ENCODE measurements at regions not wholly inside any gene's neighbourhood (a gene's known extent, or its start where the extent isn't known, plus 50 kb on each side); places are given as distances from the start of the nearest gene placed in this dataset.

DNA sequence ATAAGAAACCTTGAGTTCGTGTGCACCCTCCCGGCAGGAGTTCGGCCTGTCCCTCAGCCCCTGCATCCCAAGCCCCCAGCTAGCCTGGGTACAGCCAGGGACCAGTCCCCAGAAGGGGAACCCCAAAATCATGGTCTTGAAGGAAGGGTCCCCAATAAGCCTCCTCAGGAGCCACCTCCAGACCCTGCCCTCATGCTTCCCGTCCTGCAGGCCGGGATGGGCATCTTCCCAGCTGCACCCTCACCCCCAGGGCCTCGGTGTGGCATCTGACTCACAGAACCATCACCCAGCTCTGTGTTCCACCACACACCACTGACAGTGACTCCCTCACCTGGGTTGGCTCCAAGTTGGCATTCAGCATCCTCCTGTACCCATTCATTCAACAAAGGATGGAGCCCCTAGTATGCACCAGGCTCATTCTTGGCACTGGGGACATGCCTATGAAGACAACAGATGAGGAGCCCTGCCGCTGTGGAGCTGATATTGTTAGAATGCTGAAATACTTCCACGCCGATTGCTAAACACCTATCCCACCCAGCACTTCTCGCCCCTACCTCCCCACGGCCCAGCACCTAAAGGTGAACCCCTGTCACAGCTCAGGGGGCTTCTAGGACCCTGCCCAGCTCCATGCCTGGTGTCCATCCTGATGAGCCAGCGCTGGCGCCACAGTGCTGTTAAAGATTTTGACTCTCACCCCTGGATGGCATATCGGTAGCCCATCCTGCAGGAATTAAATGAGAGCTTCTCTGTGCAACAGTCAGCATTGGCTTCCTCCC is 77.8 kb downstream of the BUD13 start (continued):
- TF ChIP-seq HNF4A (conservative IDR thresholded peaks at IDR 0.05) = no peak
- TF ChIP-seq, protein P1, sequence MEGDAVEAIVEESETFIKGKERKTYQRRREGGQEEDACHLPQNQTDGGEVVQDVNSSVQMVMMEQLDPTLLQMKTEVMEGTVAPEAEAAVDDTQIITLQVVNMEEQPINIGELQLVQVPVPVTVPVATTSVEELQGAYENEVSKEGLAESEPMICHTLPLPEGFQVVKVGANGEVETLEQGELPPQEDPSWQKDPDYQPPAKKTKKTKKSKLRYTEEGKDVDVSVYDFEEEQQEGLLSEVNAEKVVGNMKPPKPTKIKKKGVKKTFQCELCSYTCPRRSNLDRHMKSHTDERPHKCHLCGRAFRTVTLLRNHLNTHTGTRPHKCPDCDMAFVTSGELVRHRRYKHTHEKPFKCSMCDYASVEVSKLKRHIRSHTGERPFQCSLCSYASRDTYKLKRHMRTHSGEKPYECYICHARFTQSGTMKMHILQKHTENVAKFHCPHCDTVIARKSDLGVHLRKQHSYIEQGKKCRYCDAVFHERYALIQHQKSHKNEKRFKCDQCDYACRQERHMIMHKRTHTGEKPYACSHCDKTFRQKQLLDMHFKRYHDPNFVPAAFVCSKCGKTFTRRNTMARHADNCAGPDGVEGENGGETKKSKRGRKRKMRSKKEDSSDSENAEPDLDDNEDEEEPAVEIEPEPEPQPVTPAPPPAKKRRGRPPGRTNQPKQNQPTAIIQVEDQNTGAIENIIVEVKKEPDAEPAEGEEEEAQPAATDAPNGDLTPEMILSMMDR (IDR thresholded peaks at IDR 0.05; ENCODE audit: low read depth, low read length, missing input control) = no peak
- no peak for TF ChIP-seq HNF4G (IDR thresholded peaks at IDR 0.05)

DNA sequence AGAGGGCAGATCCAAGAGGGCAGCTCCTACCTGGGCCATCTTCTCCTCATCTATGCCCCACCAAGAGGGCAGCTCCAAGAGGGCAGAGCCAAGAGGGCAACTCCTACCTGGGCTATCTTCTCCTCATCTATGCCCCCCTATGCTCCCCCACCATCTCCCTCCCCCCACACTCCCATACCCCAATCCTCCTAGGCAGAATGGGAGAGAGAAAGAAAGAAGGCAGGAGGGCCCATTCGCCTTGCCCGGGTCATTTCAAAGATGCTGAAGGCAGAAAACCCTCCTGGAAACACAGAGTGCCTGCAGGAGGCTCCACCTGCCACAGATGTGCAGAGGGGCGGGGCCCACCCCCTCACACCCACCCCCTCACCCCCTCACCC is 78.5 kb downstream of the BUD13 start:
- Histone ChIP-seq H3K9me3 (ENCODE audit: control insufficient read depth in 4 of 4, low read length in 3 of 4) (no peaks in the 10 kb centered on the region), H3K4me3 (ENCODE audit: low read depth in 1 of 3, low read length in 3 of 3) (no peak overlapping the region), H3K9ac (ENCODE audit: low read depth in 1 of 2, low read length in 2 of 2) (no peak overlapping the region), H3K4me1 (ENCODE audit: control insufficient read depth in 4 of 4, insufficient read depth in 4 of 4, low read length in 3 of 4) (no peaks in the 10 kb centered on the region), H3K27ac (ENCODE audit: low read depth in 1 of 2, low read length in 2 of 2) (no peak overlapping the region), H3K36me3 (ENCODE audit: control insufficient read depth in 4 of 4, insufficient read depth in 3 of 4, low read depth in 1 of 4, low read length in 3 of 4) (no peaks in the 10 kb centered on the region), H3K27me3 (ENCODE audit: control insufficient read depth in 4 of 4, insufficient read depth in 4 of 4, low read length in 3 of 4) (no peaks in the 10 kb centered on the region)
- peak; percentile 13 for DNase-seq (ENCODE audit: low spot score)
- whole genome bisulfite sequencing = 77% methylated on average over 3 of the region's 3 CpGs
- TF ChIP-seq, protein P2, sequence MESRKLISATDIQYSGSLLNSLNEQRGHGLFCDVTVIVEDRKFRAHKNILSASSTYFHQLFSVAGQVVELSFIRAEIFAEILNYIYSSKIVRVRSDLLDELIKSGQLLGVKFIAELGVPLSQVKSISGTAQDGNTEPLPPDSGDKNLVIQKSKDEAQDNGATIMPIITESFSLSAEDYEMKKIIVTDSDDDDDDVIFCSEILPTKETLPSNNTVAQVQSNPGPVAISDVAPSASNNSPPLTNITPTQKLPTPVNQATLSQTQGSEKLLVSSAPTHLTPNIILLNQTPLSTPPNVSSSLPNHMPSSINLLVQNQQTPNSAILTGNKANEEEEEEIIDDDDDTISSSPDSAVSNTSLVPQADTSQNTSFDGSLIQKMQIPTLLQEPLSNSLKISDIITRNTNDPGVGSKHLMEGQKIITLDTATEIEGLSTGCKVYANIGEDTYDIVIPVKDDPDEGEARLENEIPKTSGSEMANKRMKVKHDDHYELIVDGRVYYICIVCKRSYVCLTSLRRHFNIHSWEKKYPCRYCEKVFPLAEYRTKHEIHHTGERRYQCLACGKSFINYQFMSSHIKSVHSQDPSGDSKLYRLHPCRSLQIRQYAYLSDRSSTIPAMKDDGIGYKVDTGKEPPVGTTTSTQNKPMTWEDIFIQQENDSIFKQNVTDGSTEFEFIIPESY (IDR thresholded peaks at IDR 0.05) = no peak
- TF ChIP-seq RAD21 (IDR thresholded peaks at IDR 0.05) = no peak

DNA sequence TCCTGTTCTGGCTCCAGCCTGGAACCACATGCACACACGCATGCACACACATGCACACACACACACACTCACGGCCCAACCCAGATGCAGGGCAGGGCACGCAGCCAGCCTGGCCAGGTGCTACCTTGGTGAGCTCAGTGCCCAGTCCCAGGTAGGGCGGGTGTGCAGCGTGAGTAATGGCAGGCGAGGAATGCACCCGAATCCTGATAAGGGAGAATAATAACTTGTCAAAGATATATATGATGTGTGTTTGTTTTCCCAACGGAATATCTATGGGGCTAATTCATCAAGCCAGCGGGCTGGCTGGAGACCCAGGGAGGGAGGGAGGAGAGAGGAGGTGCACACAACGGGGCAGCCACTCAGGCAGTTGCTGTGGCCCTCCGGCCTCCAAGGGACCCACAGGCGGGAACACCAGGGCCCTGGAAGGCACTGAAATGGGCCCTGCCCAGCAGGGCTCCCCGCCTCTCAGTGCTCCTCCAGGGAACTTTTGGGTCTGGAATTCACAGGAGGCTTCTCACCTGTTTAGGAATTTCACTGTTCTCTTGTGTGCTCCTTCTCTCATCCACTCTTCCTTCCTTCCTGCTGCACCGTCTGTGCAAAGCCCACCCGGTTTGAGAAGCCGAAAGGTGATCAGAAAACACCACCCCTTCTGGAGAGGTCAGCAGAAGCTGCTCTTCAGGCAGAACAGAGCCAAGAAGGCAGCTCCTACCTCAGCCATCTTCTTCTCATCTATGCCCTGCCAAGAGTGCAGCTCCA is 79.0 kb downstream of the BUD13 start:
- H3K27ac ChIP-seq (ENCODE audit: low read depth in 1 of 2, low read length in 2 of 2) = no peak overlapping the region
- no peak overlapping the region for H3K9ac ChIP-seq (ENCODE audit: low read depth in 1 of 2, low read length in 2 of 2)
- no peaks in the 10 kb centered on the region for H3K9me3 ChIP-seq (ENCODE audit: control insufficient read depth in 4 of 4, low read length in 3 of 4)
- H3K27me3 ChIP-seq (ENCODE audit: control insufficient read depth in 4 of 4, insufficient read depth in 4 of 4, low read length in 3 of 4) = no peaks in the 10 kb centered on the region
- TF ChIP-seq, protein P3, sequence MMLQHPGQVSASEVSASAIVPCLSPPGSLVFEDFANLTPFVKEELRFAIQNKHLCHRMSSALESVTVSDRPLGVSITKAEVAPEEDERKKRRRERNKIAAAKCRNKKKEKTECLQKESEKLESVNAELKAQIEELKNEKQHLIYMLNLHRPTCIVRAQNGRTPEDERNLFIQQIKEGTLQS (IDR thresholded peaks at IDR 0.05) = no peak
- TF ChIP-seq RAD21 (IDR thresholded peaks at IDR 0.05) = no peak
- TF ChIP-seq, protein P4, sequence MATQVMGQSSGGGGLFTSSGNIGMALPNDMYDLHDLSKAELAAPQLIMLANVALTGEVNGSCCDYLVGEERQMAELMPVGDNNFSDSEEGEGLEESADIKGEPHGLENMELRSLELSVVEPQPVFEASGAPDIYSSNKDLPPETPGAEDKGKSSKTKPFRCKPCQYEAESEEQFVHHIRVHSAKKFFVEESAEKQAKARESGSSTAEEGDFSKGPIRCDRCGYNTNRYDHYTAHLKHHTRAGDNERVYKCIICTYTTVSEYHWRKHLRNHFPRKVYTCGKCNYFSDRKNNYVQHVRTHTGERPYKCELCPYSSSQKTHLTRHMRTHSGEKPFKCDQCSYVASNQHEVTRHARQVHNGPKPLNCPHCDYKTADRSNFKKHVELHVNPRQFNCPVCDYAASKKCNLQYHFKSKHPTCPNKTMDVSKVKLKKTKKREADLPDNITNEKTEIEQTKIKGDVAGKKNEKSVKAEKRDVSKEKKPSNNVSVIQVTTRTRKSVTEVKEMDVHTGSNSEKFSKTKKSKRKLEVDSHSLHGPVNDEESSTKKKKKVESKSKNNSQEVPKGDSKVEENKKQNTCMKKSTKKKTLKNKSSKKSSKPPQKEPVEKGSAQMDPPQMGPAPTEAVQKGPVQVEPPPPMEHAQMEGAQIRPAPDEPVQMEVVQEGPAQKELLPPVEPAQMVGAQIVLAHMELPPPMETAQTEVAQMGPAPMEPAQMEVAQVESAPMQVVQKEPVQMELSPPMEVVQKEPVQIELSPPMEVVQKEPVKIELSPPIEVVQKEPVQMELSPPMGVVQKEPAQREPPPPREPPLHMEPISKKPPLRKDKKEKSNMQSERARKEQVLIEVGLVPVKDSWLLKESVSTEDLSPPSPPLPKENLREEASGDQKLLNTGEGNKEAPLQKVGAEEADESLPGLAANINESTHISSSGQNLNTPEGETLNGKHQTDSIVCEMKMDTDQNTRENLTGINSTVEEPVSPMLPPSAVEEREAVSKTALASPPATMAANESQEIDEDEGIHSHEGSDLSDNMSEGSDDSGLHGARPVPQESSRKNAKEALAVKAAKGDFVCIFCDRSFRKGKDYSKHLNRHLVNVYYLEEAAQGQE (IDR thresholded peaks at IDR 0.05) = no peak
- no peak for TF ChIP-seq NR2F2 (IDR thresholded peaks at IDR 0.05)
- TF ChIP-seq, protein P1 (IDR thresholded peaks at IDR 0.05; ENCODE audit: low read depth, low read length, missing input control) = no peak
- TF ChIP-seq RXRA (IDR thresholded peaks at IDR 0.05) = no peak
- no peak for TF ChIP-seq YY1 (IDR thresholded peaks at IDR 0.05)
- TF ChIP-seq SP1 (IDR thresholded peaks at IDR 0.05) = no peak
- no peak for TF ChIP-seq HNF4G (IDR thresholded peaks at IDR 0.05)
- no peak for TF ChIP-seq TAF1 (conservative IDR thresholded peaks at IDR 0.05)
- TF ChIP-seq, protein P5, sequence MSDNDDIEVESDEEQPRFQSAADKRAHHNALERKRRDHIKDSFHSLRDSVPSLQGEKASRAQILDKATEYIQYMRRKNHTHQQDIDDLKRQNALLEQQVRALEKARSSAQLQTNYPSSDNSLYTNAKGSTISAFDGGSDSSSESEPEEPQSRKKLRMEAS (IDR thresholded peaks at IDR 0.05) = no peak
- no peaks in the 10 kb centered on the region for H3K4me1 ChIP-seq (ENCODE audit: control insufficient read depth in 4 of 4, insufficient read depth in 4 of 4, low read length in 3 of 4)
- peak; percentile 28 for DNase-seq (ENCODE audit: low spot score)
- WGBS = 78% methylated on average over 16 of the region's 16 CpGs
- H3K4me3 ChIP-seq (ENCODE audit: low read depth in 1 of 3, low read length in 3 of 3) = no peak overlapping the region
- H3K36me3 ChIP-seq (ENCODE audit: control insufficient read depth in 4 of 4, insufficient read depth in 3 of 4, low read depth in 1 of 4, low read length in 3 of 4) = no peaks in the 10 kb centered on the region
